GM23338 (cell line): ENCODE measurements at regions not wholly inside any gene's neighbourhood (a gene's known extent, or its start where the extent isn't known, plus 50 kb on each side); places are given as distances from the start of the nearest gene placed in this dataset.

Experiments used
- ATAC-seq: fragments of 200-7000 bp; cut with Tn5 transposase; 3 replicates; pipeline ENCODE4 v1.9.1; 2020
- DNase-seq: peaks from one replicate; pipeline ENCODE4 v3.0.0-alpha.2; 2015; ENCODE audit warnings: low spot score
- H2AFZ ChIP-seq: fragments of 200-600 bp; sonication (generic); 2 replicates; pipeline ENCODE4 v1.8.0; 2016; ENCODE audit warnings: antibody characterized with exemption, mild to moderate bottlenecking, moderate library complexity
- H3F3A ChIP-seq: fragments of 200-600 bp; sonication (generic); replicated peaks from 2 replicates; pipeline ENCODE4 v1.8.0; 2017; ENCODE audit warnings: antibody characterized with exemption, mixed run types, low read depth
- H3K27ac ChIP-seq: fragments of 200-600 bp; sonication (generic); 2 replicates; pipeline ENCODE4 v1.6.1; 2016; ENCODE audit warnings: low read depth
- H3K27me3 ChIP-seq: fragments of 200-600 bp; sonication (generic); 2 replicates; pipeline ENCODE4 v1.8.0; 2016; ENCODE audit warnings: mild to moderate bottlenecking, mixed run types, moderate library complexity; ENCODE audit not compliant: insufficient read depth
- H3K36me3 ChIP-seq: fragments of 200-600 bp; sonication (generic); 2 replicates; pipeline ENCODE4 v1.8.0; 2016; ENCODE audit warnings: mild to moderate bottlenecking; ENCODE audit not compliant: insufficient read depth
- H3K4me1 ChIP-seq: fragments of 200-600 bp; sonication (generic); 2 replicates; pipeline ENCODE4 v1.8.0; 2016; ENCODE audit warnings: mild to moderate bottlenecking, moderate library complexity; ENCODE audit not compliant: insufficient read depth
- H3K4me2 ChIP-seq: fragments of 200-600 bp; sonication (generic); 2 replicates; pipeline ENCODE4 v1.7.1; 2017; ENCODE audit warnings: mixed run types
- H3K4me3 ChIP-seq: fragments of 200-600 bp; sonication (generic); 2 replicates; pipeline ENCODE4 v1.6.1; 2016; ENCODE audit warnings: mixed run types
- H3K79me2 ChIP-seq: fragments of 200-600 bp; sonication (generic); replicated peaks from 2 replicates; pipeline ENCODE4 v1.8.0; 2017; ENCODE audit warnings: mild to moderate bottlenecking; ENCODE audit not compliant: insufficient read depth
- H3K9me2 ChIP-seq: fragments of 200-600 bp; sonication (generic); 2 replicates; pipeline ENCODE4 v1.8.0; 2017; ENCODE audit not compliant: insufficient read depth
- H4K20me1 ChIP-seq: fragments of 200-600 bp; sonication (generic); replicated peaks from 2 replicates; pipeline ENCODE4 v1.8.0; 2017; ENCODE audit warnings: mild to moderate bottlenecking; ENCODE audit not compliant: insufficient read depth
- H3K27ac Mint-ChIP-seq: 2 replicates; pipeline ENCODE4 v1.8.0; 2020; ENCODE audit warnings: inconsistent platforms, mild to moderate bottlenecking, moderate library complexity, mixed read lengths
- H3K27me3 Mint-ChIP-seq: 3 replicates; pipeline ENCODE4 v1.8.0; 2022; ENCODE audit warnings: low read depth, mild to moderate bottlenecking, moderate library complexity, mixed read lengths, inconsistent platforms; ENCODE audit not compliant: insufficient read depth, poor library complexity
- H3K36me3 Mint-ChIP-seq: 3 replicates; pipeline ENCODE4 v1.8.0; 2021; ENCODE audit warnings: low read depth, mild to moderate bottlenecking, inconsistent platforms, moderate library complexity, mixed read lengths
- H3K4me1 Mint-ChIP-seq: 3 replicates; pipeline ENCODE4 v1.8.0; 2020; ENCODE audit warnings: mild to moderate bottlenecking, inconsistent platforms, mixed read lengths
- H3K4me3 Mint-ChIP-seq: 3 replicates; pipeline ENCODE4 v1.8.0; 2021; ENCODE audit warnings: moderate library complexity, mild to moderate bottlenecking, inconsistent platforms, mixed read lengths
- H3K9me3 Mint-ChIP-seq: 3 replicates; pipeline ENCODE4 v1.8.0; 2020; ENCODE audit warnings: moderate library complexity, mild to moderate bottlenecking, inconsistent platforms, mixed read lengths
- ETS1 ChIP-seq: IDR thresholded peaks from 2 replicates; pipeline ENCODE4 v1.6.1; 2016; ENCODE audit warnings: antibody characterized with exemption
- NANOG ChIP-seq: IDR thresholded peaks from 2 replicates; pipeline ENCODE4 v1.6.1; 2016; ENCODE audit warnings: antibody characterized with exemption, borderline replicate concordance
- POLR2AphosphoS5 ChIP-seq: IDR thresholded peaks from 2 replicates; pipeline ENCODE4 v1.6.1; 2016; ENCODE audit warnings: antibody characterized with exemption, low read depth
- REST ChIP-seq: IDR thresholded peaks from one replicate; pipeline ENCODE4 v1.6.1; 2018; ENCODE audit warnings: antibody characterized with exemption; ENCODE audit not compliant: unreplicated experiment
- ZNF114 ChIP-seq: fragments of 250-450 bp; sonication (Bioruptor Pico); IDR thresholded peaks from 2 replicates; pipeline ENCODE4 v1.5.0; 2020; ENCODE audit warnings: mild to moderate bottlenecking, moderate library complexity
- ZNF331 ChIP-seq: fragments of 250-450 bp; sonication (Bioruptor Pico); IDR thresholded peaks from 2 replicates; pipeline ENCODE4 v1.5.0; 2020; ENCODE audit warnings: low read depth, mild to moderate bottlenecking, moderate library complexity
- TF ChIP-seq, protein P1 (sequence below): fragments of 250-450 bp; sonication (Bioruptor Pico); IDR thresholded peaks from 2 replicates; pipeline ENCODE4 v1.5.0; 2020; ENCODE audit warnings: mild to moderate bottlenecking, moderate library complexity
- TF ChIP-seq, protein P2 (sequence below), 2 experiments: fragments of 200-600 bp in 1 of 2; sonication (generic) in 1 of 2; conservative IDR thresholded peaks; 2 replicates each; pipeline versions ENCODE4 v1.5.1 to v1.6.1; 2016 to 2017; ENCODE audit warnings: antibody characterized with exemption in 2 of 2, low read depth in 2 of 2, mild to moderate bottlenecking in 2 of 2, moderate library complexity in 1 of 2

- Histone ChIP-seq H4K20me1 (no peaks in the 10 kb centered on the region), H3K4me1 (no peaks in the 10 kb centered on the region), H3K9me2 (no peaks in the 10 kb centered on the region), H2AFZ (no peak overlapping the region), H3F3A (no peaks in the 10 kb centered on the region), H3K27ac (no peak overlapping the region), H3K4me3 (no peak overlapping the region), H3K36me3 (no peaks in the 10 kb centered on the region), H3K79me2 (no peaks in the 10 kb centered on the region), H3K27me3 (no peaks in the 10 kb centered on the region), H3K4me2 (no peak overlapping the region)
- Mint-ChIP-seq H3K4me3 (no peak overlapping the region), H3K36me3 (no peaks in the 10 kb centered on the region), H3K27me3 (peaks cover 8% of the 10 kb centered on the region), H3K4me1 (no peaks in the 10 kb centered on the region; the same call in 2 of the 3 replicates), H3K9me3 (no peaks in the 10 kb centered on the region), H3K27ac (no peak overlapping the region)
- DNase-seq (no peak), ATAC-seq (no peak)
- TF ChIP-seq ZNF114 (CRISPR knock-in tag), result no peak
- TF ChIP-seq NANOG, result no peak
- no peak for TF ChIP-seq POLR2AphosphoS5
- no peak for TF ChIP-seq ETS1
- TF ChIP-seq, protein P1, sequence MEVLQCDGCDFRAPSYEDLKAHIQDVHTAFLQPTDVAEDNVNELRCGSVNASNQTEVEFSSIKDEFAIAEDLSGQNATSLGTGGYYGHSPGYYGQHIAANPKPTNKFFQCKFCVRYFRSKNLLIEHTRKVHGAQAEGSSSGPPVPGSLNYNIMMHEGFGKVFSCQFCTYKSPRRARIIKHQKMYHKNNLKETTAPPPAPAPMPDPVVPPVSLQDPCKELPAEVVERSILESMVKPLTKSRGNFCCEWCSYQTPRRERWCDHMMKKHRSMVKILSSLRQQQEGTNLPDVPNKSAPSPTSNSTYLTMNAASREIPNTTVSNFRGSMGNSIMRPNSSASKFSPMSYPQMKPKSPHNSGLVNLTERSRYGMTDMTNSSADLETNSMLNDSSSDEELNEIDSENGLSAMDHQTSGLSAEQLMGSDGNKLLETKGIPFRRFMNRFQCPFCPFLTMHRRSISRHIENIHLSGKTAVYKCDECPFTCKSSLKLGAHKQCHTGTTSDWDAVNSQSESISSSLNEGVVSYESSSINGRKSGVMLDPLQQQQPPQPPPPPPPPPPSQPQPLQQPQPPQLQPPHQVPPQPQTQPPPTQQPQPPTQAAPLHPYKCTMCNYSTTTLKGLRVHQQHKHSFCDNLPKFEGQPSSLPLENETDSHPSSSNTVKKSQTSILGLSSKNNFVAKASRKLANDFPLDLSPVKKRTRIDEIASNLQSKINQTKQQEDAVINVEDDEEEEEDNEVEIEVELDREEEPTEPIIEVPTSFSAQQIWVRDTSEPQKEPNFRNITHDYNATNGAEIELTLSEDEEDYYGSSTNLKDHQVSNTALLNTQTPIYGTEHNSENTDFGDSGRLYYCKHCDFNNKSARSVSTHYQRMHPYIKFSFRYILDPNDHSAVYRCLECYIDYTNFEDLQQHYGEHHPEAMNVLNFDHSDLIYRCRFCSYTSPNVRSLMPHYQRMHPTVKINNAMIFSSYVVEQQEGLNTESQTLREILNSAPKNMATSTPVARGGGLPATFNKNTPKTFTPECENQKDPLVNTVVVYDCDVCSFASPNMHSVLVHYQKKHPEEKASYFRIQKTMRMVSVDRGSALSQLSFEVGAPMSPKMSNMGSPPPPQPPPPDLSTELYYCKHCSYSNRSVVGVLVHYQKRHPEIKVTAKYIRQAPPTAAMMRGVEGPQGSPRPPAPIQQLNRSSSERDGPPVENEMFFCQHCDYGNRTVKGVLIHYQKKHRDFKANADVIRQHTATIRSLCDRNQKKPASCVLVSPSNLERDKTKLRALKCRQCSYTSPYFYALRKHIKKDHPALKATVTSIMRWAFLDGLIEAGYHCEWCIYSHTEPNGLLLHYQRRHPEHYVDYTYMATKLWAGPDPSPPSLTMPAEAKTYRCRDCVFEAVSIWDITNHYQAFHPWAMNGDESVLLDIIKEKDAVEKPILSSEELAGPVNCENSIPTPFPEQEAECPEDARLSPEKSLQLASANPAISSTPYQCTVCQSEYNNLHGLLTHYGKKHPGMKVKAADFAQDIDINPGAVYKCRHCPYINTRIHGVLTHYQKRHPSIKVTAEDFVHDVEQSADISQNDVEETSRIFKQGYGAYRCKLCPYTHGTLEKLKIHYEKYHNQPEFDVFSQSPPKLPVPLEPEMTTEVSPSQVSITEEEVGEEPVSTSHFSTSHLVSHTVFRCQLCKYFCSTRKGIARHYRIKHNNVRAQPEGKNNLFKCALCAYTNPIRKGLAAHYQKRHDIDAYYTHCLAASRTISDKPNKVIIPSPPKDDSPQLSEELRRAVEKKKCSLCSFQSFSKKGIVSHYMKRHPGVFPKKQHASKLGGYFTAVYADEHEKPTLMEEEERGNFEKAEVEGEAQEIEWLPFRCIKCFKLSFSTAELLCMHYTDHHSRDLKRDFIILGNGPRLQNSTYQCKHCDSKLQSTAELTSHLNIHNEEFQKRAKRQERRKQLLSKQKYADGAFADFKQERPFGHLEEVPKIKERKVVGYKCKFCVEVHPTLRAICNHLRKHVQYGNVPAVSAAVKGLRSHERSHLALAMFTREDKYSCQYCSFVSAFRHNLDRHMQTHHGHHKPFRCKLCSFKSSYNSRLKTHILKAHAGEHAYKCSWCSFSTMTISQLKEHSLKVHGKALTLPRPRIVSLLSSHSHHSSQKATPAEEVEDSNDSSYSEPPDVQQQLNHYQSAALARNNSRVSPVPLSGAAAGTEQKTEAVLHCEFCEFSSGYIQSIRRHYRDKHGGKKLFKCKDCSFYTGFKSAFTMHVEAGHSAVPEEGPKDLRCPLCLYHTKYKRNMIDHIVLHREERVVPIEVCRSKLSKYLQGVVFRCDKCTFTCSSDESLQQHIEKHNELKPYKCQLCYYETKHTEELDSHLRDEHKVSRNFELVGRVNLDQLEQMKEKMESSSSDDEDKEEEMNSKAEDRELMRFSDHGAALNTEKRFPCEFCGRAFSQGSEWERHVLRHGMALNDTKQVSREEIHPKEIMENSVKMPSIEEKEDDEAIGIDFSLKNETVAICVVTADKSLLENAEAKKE (CRISPR knock-in tag), result no peak
- TF ChIP-seq REST, result no peak
- no peak for TF ChIP-seq ZNF331
- TF ChIP-seq, protein P2, sequence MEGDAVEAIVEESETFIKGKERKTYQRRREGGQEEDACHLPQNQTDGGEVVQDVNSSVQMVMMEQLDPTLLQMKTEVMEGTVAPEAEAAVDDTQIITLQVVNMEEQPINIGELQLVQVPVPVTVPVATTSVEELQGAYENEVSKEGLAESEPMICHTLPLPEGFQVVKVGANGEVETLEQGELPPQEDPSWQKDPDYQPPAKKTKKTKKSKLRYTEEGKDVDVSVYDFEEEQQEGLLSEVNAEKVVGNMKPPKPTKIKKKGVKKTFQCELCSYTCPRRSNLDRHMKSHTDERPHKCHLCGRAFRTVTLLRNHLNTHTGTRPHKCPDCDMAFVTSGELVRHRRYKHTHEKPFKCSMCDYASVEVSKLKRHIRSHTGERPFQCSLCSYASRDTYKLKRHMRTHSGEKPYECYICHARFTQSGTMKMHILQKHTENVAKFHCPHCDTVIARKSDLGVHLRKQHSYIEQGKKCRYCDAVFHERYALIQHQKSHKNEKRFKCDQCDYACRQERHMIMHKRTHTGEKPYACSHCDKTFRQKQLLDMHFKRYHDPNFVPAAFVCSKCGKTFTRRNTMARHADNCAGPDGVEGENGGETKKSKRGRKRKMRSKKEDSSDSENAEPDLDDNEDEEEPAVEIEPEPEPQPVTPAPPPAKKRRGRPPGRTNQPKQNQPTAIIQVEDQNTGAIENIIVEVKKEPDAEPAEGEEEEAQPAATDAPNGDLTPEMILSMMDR (conservative IDR thresholded peaks at IDR 0.05; ENCODE audit: low read depth in 2 of 2), result no peak
Observed at GRCh38 chr20:48212806-48213509, 427.7 kb upstream of the SULF2 start.
